NT2/D1 (cell line): ENCODE measurements at regions not wholly inside any gene's neighbourhood (a gene's known extent, or its start where the extent isn't known, plus 50 kb on each side); places are given as distances from the start of the nearest gene placed in this dataset.

Experiments
- SUZ12 ChIP-seq: IDR thresholded peaks from 2 replicates; pipeline ENCODE4 v1.6.1; 2011; ENCODE audit not compliant: insufficient read length, insufficient read depth; ENCODE audit errors: extremely low read depth
- ZNF274 ChIP-seq: IDR thresholded peaks from 2 replicates; pipeline ENCODE4 v1.6.1; 2011; ENCODE audit warnings: mild to moderate bottlenecking, low read depth, low read length

DNA sequence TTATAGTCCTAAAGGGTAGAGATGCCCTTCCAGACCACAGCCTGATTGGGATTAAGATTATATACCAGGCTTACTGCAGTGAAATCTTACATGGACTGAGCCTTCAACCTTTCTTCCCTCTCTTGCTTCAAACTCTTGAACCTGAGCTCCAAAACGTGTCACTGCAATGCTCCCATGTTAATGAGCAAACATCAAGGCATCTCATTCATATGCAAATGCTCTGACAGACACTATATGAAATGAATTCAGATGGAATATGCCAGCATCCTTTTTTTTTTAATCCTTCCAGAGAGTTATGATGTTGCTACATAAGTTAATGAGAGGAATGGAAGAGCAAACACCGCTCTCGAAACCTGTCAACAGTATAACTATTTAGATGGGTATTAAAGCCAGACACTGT is 611.9 kb upstream of the CDH11 start:
- TF ChIP-seq ZNF274 = no peak
- TF ChIP-seq SUZ12 = no peak
